PC-3 (cell line): ENCODE measurements at regions not wholly inside any gene's neighbourhood (a gene's known extent, or its start where the extent isn't known, plus 50 kb on each side); places are given as distances from the start of the nearest gene placed in this dataset.

ENCODE experiments used
- ATAC-seq: fragments of 200-7000 bp; cut with Tn5 transposase; 2 replicates; pipeline ENCODE4 v1.9.1; 2020; ENCODE audit warnings: mild to moderate bottlenecking, moderate library complexity
- BruUV-seq: library from RNA; stranded (reverse); fragments of 400-500 nt; replicated peaks from 2 replicates; lab custom pipeline; 2021; lab: Mats Ljungman, UMichigan
- CTCF ChIA-PET: fragments of 300-600 bp; sonication (Branson Sonifier 250); formaldehyde crosslinking; loops from one replicate; lab custom pipeline; 2022; ENCODE audit warnings: antibody characterized with exemption; lab: Charles Lee
- POLR2A ChIA-PET: fragments of 300-600 bp; sonication (Branson Sonifier 250); formaldehyde crosslinking; loops from one replicate; lab custom pipeline; 2022; ENCODE audit warnings: antibody characterized with exemption; ENCODE audit not compliant: unreplicated experiment; lab: Charles Lee
- DNase-seq: peaks from one replicate; pipeline ENCODE4 v3.0.0-alpha.2; 2015
- H2AFZ ChIP-seq: fragments of 300-600 bp; sonication (generic); 2 replicates; pipeline ENCODE4 v1.6.0; 2016; ENCODE audit warnings: antibody characterized with exemption, low read length
- H3F3A ChIP-seq: fragments of 300-600 bp; sonication (generic); one replicate; pipeline ENCODE4 v1.6.0; 2017; ENCODE audit warnings: antibody characterized with exemption, low read length, control low read depth, mild to moderate bottlenecking; ENCODE audit not compliant: unreplicated experiment
- H3K27ac ChIP-seq: fragments of 300-600 bp; sonication (generic); 2 replicates; pipeline ENCODE4 v1.5.1; 2016; ENCODE audit warnings: mild to moderate bottlenecking, low read length
- H3K27me3 ChIP-seq: fragments of 300-600 bp; sonication (generic); 2 replicates; pipeline ENCODE4 v1.6.1; 2016; ENCODE audit warnings: low read length, mixed read lengths
- H3K36me3 ChIP-seq: fragments of 300-600 bp; sonication (generic); 2 replicates; pipeline ENCODE4 v1.6.1; 2016; ENCODE audit warnings: low read depth, mixed run types, low read length, mixed read lengths
- H3K4me1 ChIP-seq: fragments of 300-600 bp; sonication (generic); 2 replicates; pipeline ENCODE4 v1.5.1; 2016; ENCODE audit warnings: low read length; ENCODE audit not compliant: insufficient read depth
- H3K4me2 ChIP-seq: fragments of 300-600 bp; sonication (generic); 2 replicates; pipeline ENCODE4 v1.6.0; 2016; ENCODE audit warnings: low read length
- H3K4me3 ChIP-seq: fragments of 300-600 bp; sonication (generic); 2 replicates; pipeline ENCODE4 v1.5.1; 2016; ENCODE audit warnings: mild to moderate bottlenecking, low read length, mixed read lengths
- H3K79me2 ChIP-seq: fragments of 300-600 bp; sonication (generic); 2 replicates; pipeline ENCODE4 v1.6.1; 2017; ENCODE audit warnings: low read length, mixed read lengths
- H3K9ac ChIP-seq: fragments of 300-600 bp; sonication (generic); 2 replicates; pipeline ENCODE4 v1.6.0; 2016; ENCODE audit warnings: mild to moderate bottlenecking, low read length
- H3K9me2 ChIP-seq: fragments of 300-600 bp; sonication (generic); replicated peaks from 2 replicates; pipeline ENCODE4 v1.6.1; 2016; ENCODE audit warnings: mixed run types, low read length, mixed read lengths
- H3K9me3 ChIP-seq: fragments of 300-600 bp; sonication (generic); 2 replicates; pipeline ENCODE4 v1.6.1; 2016; ENCODE audit warnings: low read length, mixed read lengths
- H4K20me1 ChIP-seq: fragments of 300-600 bp; sonication (generic); 2 replicates; pipeline ENCODE4 v1.6.1; 2016; ENCODE audit warnings: low read length, mixed read lengths
- EZH2 ChIP-seq: fragments of 300-600 bp; sonication (generic); IDR thresholded peaks from one replicate; pipeline ENCODE4 v1.6.1; 2017; ENCODE audit warnings: antibody characterized with exemption, mild to moderate bottlenecking, low read length; ENCODE audit not compliant: unreplicated experiment
- EZH2phosphoT487 ChIP-seq: fragments of 300-600 bp; sonication (generic); IDR thresholded peaks from 2 replicates; pipeline ENCODE4 v1.6.1; 2018; ENCODE audit warnings: mild to moderate bottlenecking, antibody characterized with exemption, low read length, borderline replicate concordance
- intact Hi-C: fragments of 100-400 bp; cut with micrococcal nuclease; formaldehyde crosslinking; loops from 2 replicates; pipeline ENCODE4 v1.9.0; 2023
- TF ChIP-seq, protein P1 (sequence below): fragments of 300-600 bp; sonication (generic); conservative IDR thresholded peaks from 2 replicates; pipeline ENCODE4 v1.5.1; 2017; ENCODE audit warnings: antibody characterized with exemption, low read depth, mild to moderate bottlenecking, low read length

DNA sequence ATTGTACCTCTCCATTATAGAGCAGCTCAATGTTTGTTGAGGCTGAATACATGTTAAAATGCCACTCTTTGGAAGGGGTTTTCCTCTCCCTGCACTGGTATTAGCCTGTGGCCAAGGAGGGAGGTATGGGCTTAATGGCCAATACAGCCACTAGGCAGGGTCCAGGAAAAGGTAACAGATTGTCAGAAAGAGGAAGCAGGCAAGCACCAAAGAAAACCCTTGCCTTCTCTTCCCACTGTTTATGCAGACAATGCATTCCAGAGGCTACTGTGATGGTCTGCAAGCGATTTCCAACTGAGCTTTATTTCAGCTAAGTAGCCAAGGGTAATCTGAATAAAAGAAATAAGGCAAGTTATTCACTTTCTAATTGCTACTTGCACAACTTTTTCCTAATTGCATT, 95.3 kb upstream of the SLC27A6 start:
- Histone ChIP-seq H3F3A (no peaks in the 10 kb centered on the region), H3K4me1 (no peaks in the 10 kb centered on the region), H3K4me2 (no peak overlapping the region), H3K27ac (no peak overlapping the region), H3K79me2 (no peaks in the 10 kb centered on the region), H3K9me2 (no peaks in the 10 kb centered on the region), H3K9me3 (no peaks in the 10 kb centered on the region), H3K36me3 (no peaks in the 10 kb centered on the region), H3K9ac (no peak overlapping the region), H3K4me3 (no peak overlapping the region), H2AFZ (no peak overlapping the region), H4K20me1 (no peaks in the 10 kb centered on the region), H3K27me3 (peaks cover 9% of the 10 kb centered on the region; the same call in 1 of the 2 replicates)
- ATAC-seq (no peak), DNase-seq (no peak)
- intact Hi-C loops: no loop called here
- BruUV-seq: no TSS peak
- TF ChIP-seq EZH2phosphoT487 (no peak), EZH2 (no peak)
- TF ChIP-seq, protein P1, sequence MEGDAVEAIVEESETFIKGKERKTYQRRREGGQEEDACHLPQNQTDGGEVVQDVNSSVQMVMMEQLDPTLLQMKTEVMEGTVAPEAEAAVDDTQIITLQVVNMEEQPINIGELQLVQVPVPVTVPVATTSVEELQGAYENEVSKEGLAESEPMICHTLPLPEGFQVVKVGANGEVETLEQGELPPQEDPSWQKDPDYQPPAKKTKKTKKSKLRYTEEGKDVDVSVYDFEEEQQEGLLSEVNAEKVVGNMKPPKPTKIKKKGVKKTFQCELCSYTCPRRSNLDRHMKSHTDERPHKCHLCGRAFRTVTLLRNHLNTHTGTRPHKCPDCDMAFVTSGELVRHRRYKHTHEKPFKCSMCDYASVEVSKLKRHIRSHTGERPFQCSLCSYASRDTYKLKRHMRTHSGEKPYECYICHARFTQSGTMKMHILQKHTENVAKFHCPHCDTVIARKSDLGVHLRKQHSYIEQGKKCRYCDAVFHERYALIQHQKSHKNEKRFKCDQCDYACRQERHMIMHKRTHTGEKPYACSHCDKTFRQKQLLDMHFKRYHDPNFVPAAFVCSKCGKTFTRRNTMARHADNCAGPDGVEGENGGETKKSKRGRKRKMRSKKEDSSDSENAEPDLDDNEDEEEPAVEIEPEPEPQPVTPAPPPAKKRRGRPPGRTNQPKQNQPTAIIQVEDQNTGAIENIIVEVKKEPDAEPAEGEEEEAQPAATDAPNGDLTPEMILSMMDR: no peak
- ChIA-PET POLR2A (no interaction called here), CTCF (no interaction called here)

DNA sequence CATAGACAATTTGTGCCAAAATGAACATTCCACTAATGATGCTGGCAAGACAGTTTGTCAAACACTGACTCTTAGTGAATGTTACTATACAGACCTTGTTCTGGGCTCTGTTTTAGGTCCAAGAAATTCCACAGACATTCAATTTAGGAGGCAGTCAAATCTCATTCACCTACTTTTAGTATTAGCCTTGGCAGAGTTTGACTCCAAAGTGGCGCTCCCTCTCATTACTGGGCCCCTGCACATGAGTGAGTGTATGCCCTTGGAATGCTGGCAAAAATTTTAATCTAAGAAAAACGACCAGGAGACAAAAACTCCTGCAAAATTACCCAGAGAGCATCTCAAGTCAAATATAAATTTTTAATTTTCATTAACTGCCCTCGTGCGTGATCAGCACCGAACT, 94.9 kb upstream of the SLC27A6 start:
- Histone ChIP-seq H3K9ac (no peak overlapping the region), H3K4me3 (no peak overlapping the region), H4K20me1 (no peaks in the 10 kb centered on the region), H3K4me1 (no peaks in the 10 kb centered on the region), H3K36me3 (no peaks in the 10 kb centered on the region), H2AFZ (no peak overlapping the region), H3K4me2 (no peak overlapping the region), H3K9me2 (no peaks in the 10 kb centered on the region), H3K79me2 (no peaks in the 10 kb centered on the region), H3K9me3 (no peaks in the 10 kb centered on the region), H3F3A (no peaks in the 10 kb centered on the region), H3K27me3 (peaks cover 9% of the 10 kb centered on the region; the same call in 1 of the 2 replicates), H3K27ac (no peak overlapping the region)
- TF ChIP-seq EZH2phosphoT487: no peak
- TF ChIP-seq EZH2: no peak
- TF ChIP-seq, protein P1: no peak
- ATAC-seq: no peak
- DNase-seq: no peak
- intact Hi-C loops: no loop called here
- POLR2A ChIA-PET: no interaction called here
- CTCF ChIA-PET: no interaction called here
- no TSS peak for BruUV-seq

DNA sequence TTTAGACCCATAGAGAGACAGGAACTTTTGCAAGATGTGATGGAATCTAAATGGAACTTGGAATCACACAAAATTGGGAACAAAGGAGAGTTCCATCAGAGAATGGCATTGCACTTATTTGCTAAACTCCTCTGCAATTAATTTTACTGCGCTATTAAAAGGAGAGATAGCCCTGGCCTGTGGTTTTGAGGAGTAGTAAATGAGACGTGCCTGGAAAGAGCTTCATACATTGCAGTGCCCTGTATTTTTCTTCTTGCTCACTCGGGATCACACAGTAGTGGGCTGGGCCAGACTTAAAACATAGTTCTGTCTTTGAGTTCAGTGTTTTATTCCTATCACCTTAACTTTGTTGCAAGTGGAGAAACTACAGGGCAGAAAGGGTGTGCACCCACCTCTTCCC, 94.4 kb upstream of the SLC27A6 start:
- Histone ChIP-seq H3K9me2 (no peaks in the 10 kb centered on the region), H3K4me3 (no peak overlapping the region), H3K27ac (no peak overlapping the region), H3K9me3 (no peaks in the 10 kb centered on the region), H3K27me3 (peaks cover 11% of the 10 kb centered on the region; the same call in 1 of the 2 replicates), H3K9ac (no peak overlapping the region), H3K36me3 (no peaks in the 10 kb centered on the region), H4K20me1 (no peaks in the 10 kb centered on the region), H3F3A (no peaks in the 10 kb centered on the region), H3K4me1 (no peaks in the 10 kb centered on the region), H2AFZ (no peak overlapping the region), H3K4me2 (no peak overlapping the region), H3K79me2 (no peaks in the 10 kb centered on the region)
- no TSS peak for BruUV-seq
- no peak for DNase-seq
- ChIA-PET POLR2A (no interaction called here), CTCF (no interaction called here)
- intact Hi-C loops: no loop called here
- no peak for TF ChIP-seq EZH2
- TF ChIP-seq, protein P1: no peak
- no peak for TF ChIP-seq EZH2phosphoT487
- peak; percentile 43; the same call in 1 of the 2 replicates for ATAC-seq
